ENCODE measurements at regions not wholly inside any gene's neighbourhood (a gene's known extent, or its start where the extent isn't known, plus 50 kb on each side); places are given as distances from the start of the nearest gene placed in this dataset.
"Not testable (repeated sequence)": the region's sequence is repeated elsewhere in the genome, so short reads cannot be mapped to it uniquely, and the experiment has no call there.

- TF ChIP-seq SMC3 (IDR thresholded peaks at IDR 0.05; ENCODE audit: low read depth, low read length); GABPA (IDR thresholded peaks at IDR 0.05; ENCODE audit: low read depth); RAD21 (IDR thresholded peaks at IDR 0.05; ENCODE audit: low read length); RCOR1 (IDR thresholded peaks at IDR 0.05; ENCODE audit: low read length); CHD2 (IDR thresholded peaks at IDR 0.05; ENCODE audit: low read length, partially characterized antibody); EP300 (IDR thresholded peaks at IDR 0.05; ENCODE audit: borderline replicate concordance in 1 of 2, low read depth in 1 of 2, low read length in 1 of 2); FOXJ3 (CRISPR knock-in tag; IDR thresholded peaks at IDR 0.05): not testable (repeated sequence)
- TF ChIP-seq, protein P1, sequence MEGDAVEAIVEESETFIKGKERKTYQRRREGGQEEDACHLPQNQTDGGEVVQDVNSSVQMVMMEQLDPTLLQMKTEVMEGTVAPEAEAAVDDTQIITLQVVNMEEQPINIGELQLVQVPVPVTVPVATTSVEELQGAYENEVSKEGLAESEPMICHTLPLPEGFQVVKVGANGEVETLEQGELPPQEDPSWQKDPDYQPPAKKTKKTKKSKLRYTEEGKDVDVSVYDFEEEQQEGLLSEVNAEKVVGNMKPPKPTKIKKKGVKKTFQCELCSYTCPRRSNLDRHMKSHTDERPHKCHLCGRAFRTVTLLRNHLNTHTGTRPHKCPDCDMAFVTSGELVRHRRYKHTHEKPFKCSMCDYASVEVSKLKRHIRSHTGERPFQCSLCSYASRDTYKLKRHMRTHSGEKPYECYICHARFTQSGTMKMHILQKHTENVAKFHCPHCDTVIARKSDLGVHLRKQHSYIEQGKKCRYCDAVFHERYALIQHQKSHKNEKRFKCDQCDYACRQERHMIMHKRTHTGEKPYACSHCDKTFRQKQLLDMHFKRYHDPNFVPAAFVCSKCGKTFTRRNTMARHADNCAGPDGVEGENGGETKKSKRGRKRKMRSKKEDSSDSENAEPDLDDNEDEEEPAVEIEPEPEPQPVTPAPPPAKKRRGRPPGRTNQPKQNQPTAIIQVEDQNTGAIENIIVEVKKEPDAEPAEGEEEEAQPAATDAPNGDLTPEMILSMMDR (IDR thresholded peaks at IDR 0.05) = not testable (repeated sequence)
- TF ChIP-seq, protein P2, sequence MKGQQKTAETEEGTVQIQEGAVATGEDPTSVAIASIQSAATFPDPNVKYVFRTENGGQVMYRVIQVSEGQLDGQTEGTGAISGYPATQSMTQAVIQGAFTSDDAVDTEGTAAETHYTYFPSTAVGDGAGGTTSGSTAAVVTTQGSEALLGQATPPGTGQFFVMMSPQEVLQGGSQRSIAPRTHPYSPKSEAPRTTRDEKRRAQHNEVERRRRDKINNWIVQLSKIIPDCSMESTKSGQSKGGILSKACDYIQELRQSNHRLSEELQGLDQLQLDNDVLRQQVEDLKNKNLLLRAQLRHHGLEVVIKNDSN (IDR thresholded peaks at IDR 0.05; ENCODE audit: borderline replicate concordance, low read depth) = not testable (repeated sequence)
- TF ChIP-seq, protein P3, sequence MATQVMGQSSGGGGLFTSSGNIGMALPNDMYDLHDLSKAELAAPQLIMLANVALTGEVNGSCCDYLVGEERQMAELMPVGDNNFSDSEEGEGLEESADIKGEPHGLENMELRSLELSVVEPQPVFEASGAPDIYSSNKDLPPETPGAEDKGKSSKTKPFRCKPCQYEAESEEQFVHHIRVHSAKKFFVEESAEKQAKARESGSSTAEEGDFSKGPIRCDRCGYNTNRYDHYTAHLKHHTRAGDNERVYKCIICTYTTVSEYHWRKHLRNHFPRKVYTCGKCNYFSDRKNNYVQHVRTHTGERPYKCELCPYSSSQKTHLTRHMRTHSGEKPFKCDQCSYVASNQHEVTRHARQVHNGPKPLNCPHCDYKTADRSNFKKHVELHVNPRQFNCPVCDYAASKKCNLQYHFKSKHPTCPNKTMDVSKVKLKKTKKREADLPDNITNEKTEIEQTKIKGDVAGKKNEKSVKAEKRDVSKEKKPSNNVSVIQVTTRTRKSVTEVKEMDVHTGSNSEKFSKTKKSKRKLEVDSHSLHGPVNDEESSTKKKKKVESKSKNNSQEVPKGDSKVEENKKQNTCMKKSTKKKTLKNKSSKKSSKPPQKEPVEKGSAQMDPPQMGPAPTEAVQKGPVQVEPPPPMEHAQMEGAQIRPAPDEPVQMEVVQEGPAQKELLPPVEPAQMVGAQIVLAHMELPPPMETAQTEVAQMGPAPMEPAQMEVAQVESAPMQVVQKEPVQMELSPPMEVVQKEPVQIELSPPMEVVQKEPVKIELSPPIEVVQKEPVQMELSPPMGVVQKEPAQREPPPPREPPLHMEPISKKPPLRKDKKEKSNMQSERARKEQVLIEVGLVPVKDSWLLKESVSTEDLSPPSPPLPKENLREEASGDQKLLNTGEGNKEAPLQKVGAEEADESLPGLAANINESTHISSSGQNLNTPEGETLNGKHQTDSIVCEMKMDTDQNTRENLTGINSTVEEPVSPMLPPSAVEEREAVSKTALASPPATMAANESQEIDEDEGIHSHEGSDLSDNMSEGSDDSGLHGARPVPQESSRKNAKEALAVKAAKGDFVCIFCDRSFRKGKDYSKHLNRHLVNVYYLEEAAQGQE (IDR thresholded peaks at IDR 0.05; ENCODE audit: low read depth, low read length) = not testable (repeated sequence)
Measured at GRCh38 chr1:102210891-102211290, 214.2 kb upstream of the OLFM3 start.
